Osteocyte (in vitro differentiated cells): ENCODE measurements at regions not wholly inside any gene's neighbourhood (a gene's known extent, or its start where the extent isn't known, plus 50 kb on each side); places are given as distances from the start of the nearest gene placed in this dataset.

Source experiments
- DNase-seq: peaks from one replicate; pipeline ENCODE4 v3.0.0; 2021; ENCODE audit warnings: mixed read lengths; ENCODE audit not compliant: unreplicated experiment; ENCODE audit errors: extremely low spot score
- H3K27ac Mint-ChIP-seq: one replicate; pipeline ENCODE4 v1.8.0; 2021; ENCODE audit warnings: mild to moderate bottlenecking, mixed read lengths; ENCODE audit not compliant: unreplicated experiment
- H3K27me3 Mint-ChIP-seq: one replicate; pipeline ENCODE4 v1.8.0; 2021; ENCODE audit warnings: mixed read lengths; ENCODE audit not compliant: unreplicated experiment
- H3K36me3 Mint-ChIP-seq: one replicate; pipeline ENCODE4 v1.8.0; 2021; ENCODE audit warnings: mixed read lengths; ENCODE audit not compliant: unreplicated experiment
- H3K4me1 Mint-ChIP-seq: one replicate; pipeline ENCODE4 v1.8.0; 2021; ENCODE audit warnings: mixed read lengths; ENCODE audit not compliant: unreplicated experiment
- H3K4me3 Mint-ChIP-seq: one replicate; pipeline ENCODE4 v1.8.0; 2021; ENCODE audit warnings: mild to moderate bottlenecking, moderate library complexity, mixed read lengths; ENCODE audit not compliant: unreplicated experiment
- H3K9me3 Mint-ChIP-seq: one replicate; pipeline ENCODE4 v1.8.0; 2021; ENCODE audit warnings: mixed read lengths; ENCODE audit not compliant: unreplicated experiment
- TF ChIP-seq, protein P1 (sequence below): fragments of 200-600 bp; sonication (generic); IDR thresholded peaks from 2 replicates; pipeline ENCODE4 v1.5.0; 2021; ENCODE audit warnings: antibody characterized with exemption, mild to moderate bottlenecking, moderate library complexity

DNA sequence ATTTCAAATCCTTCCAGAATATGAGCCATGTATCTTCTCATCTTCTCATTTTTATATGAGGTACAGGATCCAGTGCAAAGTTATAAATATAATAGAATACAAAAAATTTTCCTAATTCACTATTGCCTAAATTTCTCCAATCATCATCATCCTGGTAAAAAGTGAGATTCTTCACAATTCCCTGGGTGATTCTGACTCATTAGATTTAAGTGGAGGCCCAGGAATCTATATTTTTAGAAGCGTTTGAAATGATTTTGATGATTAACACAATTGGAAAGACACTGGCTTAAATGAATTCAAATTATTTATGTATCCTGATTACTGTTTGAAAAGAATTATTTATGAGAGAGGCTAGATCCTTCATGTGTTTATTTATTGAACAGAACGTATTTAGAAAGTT is 380.3 kb upstream of the PDE3A start:
- DNase-seq, result no peak
- Mint-ChIP-seq H3K4me3 (no peak overlapping the region), H3K27me3 (no peaks in the 10 kb centered on the region), H3K4me1 (peaks cover 34% of the 10 kb centered on the region), H3K27ac (peak overlapping the region; percentile 43), H3K9me3 (no peaks in the 10 kb centered on the region), H3K36me3 (no peaks in the 10 kb centered on the region)
- TF ChIP-seq, protein P1, sequence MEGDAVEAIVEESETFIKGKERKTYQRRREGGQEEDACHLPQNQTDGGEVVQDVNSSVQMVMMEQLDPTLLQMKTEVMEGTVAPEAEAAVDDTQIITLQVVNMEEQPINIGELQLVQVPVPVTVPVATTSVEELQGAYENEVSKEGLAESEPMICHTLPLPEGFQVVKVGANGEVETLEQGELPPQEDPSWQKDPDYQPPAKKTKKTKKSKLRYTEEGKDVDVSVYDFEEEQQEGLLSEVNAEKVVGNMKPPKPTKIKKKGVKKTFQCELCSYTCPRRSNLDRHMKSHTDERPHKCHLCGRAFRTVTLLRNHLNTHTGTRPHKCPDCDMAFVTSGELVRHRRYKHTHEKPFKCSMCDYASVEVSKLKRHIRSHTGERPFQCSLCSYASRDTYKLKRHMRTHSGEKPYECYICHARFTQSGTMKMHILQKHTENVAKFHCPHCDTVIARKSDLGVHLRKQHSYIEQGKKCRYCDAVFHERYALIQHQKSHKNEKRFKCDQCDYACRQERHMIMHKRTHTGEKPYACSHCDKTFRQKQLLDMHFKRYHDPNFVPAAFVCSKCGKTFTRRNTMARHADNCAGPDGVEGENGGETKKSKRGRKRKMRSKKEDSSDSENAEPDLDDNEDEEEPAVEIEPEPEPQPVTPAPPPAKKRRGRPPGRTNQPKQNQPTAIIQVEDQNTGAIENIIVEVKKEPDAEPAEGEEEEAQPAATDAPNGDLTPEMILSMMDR, result no peak

DNA sequence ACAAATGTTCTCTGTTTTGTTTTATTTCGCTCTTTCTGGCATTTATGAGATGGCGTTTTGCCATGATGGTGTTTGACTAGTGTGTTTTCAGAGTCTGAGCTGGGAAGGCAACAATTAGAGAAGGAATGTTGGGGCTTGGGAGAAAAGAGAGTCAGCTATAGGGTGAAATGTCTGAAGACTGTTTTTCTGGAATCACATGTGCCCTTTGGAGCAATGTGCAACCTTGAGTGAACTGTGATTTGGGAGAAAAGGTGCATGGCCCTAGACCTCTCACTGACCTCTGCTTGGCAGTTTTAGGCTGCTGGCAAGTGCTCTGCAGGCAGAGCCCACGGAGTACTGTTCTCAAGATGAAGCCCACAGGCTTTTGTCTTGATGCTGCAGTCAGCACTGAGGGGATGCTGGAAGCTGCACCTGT is 379.9 kb upstream of the PDE3A start:
- H3K4me1 Mint-ChIP-seq, result peaks cover 34% of the 10 kb centered on the region

DNA sequence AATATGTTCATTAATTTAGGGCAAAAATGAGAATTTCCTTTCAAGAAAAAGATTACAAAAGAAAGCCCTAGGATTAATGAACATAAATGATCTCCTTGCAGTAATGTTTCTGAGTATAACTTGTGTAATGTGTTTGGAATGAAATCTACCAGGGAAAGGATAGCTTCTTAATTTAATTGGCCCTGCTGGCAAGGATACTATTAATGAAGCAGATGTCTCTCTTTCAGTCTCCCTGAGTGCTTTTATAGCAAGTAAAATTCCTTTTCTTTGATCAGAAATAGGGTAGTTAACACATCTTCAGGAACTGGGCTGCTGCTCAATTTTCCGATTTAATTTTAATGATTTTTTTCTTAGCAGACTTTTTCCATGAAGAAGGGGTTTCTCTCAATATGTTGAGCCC is 379.4 kb upstream of the PDE3A start:
- no peaks in the 10 kb centered on the region for H3K36me3 Mint-ChIP-seq
- no peak overlapping the region for H3K4me3 Mint-ChIP-seq
- no peak for DNase-seq
- TF ChIP-seq, protein P1, result no peak
- H3K9me3 Mint-ChIP-seq, result peaks cover 3% of the 10 kb centered on the region
- peak overlapping the region; percentile 16 for H3K27ac Mint-ChIP-seq
- peaks cover 34% of the 10 kb centered on the region for H3K4me1 Mint-ChIP-seq
- H3K27me3 Mint-ChIP-seq, result no peaks in the 10 kb centered on the region

More for the DNA sequence above, 379.9 kb upstream of the PDE3A start:
- Mint-ChIP-seq H3K9me3 (peaks cover under 1% of the 10 kb centered on the region), H3K36me3 (no peaks in the 10 kb centered on the region), H3K4me3 (no peak overlapping the region), H3K27ac (peak overlapping the region; percentile 16), H3K27me3 (no peaks in the 10 kb centered on the region)
- no peak for DNase-seq
- TF ChIP-seq, protein P1, result no peak

DNA sequence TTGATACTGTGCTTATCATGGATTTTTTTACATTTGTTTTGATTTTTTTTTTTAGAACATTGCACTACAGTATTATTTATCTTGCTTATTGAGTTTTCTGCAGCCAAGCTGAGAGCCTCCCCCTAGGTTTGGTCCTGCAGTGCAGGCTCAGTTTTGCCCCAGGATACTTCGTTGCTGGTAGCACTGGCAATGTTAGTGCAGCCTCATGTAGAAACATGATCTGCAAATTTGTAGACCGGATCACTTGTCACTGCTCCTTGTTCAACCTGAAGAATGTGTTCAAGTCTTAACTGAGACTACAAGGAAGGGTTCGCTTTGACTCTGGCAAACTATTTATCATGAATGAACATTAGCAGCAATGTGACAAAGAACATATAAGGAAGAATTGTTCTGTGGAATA is 377.2 kb upstream of the PDE3A start:
- H3K4me1 Mint-ChIP-seq, result peaks cover 32% of the 10 kb centered on the region
- no peaks in the 10 kb centered on the region for H3K36me3 Mint-ChIP-seq
- DNase-seq, result no peak
- no peak overlapping the region for H3K27ac Mint-ChIP-seq
- H3K27me3 Mint-ChIP-seq, result no peaks in the 10 kb centered on the region
- TF ChIP-seq, protein P1, result no peak
- H3K4me3 Mint-ChIP-seq, result no peak overlapping the region
- H3K9me3 Mint-ChIP-seq, result peaks cover 3% of the 10 kb centered on the region

DNA sequence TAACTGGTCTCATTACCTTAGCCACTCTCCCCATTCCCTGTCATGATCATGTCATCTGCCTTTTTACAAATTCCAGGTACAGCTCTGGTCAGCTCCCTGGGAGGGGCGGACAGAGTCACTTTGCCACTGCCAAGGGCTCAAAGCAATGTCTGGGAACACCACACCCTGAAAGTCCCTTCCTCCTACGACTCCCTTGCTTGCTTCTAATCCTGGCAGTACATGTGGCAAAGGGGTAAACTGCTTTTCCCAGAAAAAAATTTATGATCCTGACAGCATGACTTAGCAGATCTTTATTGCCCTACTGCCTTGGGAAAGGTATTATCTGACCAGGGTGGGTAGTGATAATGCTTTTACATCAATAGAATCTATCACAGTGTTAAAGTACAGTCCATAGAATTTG is 376.0 kb upstream of the PDE3A start:
- Mint-ChIP-seq H3K9me3 (peaks cover 3% of the 10 kb centered on the region), H3K4me1 (peaks cover 32% of the 10 kb centered on the region), H3K27me3 (no peaks in the 10 kb centered on the region), H3K36me3 (no peaks in the 10 kb centered on the region), H3K4me3 (no peak overlapping the region), H3K27ac (no peak overlapping the region)
- TF ChIP-seq, protein P1, result no peak
- DNase-seq, result no peak
